T47D (cell line): ENCODE measurements at regions not wholly inside any gene's neighbourhood (a gene's known extent, or its start where the extent isn't known, plus 50 kb on each side); places are given as distances from the start of the nearest gene placed in this dataset.
A peak's percentile ranks its signal among the peaks of the same experiment; 100 is the strongest.

Experiments
- DNase-seq, 2 experiments: peaks; one replicate each; pipeline versions ENCODE4 v3.0.0 to v3.0.0-alpha.2; 2011 to 2012; ENCODE audit warnings: low read depth in 1 of 2, low spot score in 1 of 2
- JUND ChIP-seq: IDR thresholded peaks from 2 replicates; pipeline ENCODE4 v1.6.1; 2012; ENCODE audit warnings: low read depth
- in situ Hi-C: cut with HindIII; loops from 2 replicates; pipeline ENCODE4 v1.10.0; 2016; ENCODE audit warnings: low sequenced_read_pairs, low pct_unique_long_range_greater_than_20kb

DNA sequence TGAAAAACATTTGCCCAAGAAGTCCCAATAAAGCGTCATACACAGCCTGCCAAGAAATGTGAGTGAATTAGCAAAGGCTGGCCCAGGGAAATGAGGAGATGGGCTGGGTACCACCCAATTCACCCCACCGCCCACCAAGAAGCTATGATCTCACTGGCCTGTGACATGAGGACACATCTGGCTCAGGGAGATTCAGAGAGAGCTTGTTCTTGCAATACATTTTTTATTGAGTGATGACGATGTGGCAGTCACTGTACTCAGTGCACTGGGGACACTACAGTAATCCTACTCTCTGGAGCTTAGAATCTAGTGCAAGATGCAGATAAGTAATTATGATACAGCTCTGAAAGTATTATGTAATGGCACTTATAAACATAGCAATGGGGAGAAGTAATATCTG lies 64.6 kb upstream of the IGFBP2 start:
- in situ Hi-C loops, result no loop called here
- DNase-seq, result no peak
- no peak for TF ChIP-seq JUND

DNA sequence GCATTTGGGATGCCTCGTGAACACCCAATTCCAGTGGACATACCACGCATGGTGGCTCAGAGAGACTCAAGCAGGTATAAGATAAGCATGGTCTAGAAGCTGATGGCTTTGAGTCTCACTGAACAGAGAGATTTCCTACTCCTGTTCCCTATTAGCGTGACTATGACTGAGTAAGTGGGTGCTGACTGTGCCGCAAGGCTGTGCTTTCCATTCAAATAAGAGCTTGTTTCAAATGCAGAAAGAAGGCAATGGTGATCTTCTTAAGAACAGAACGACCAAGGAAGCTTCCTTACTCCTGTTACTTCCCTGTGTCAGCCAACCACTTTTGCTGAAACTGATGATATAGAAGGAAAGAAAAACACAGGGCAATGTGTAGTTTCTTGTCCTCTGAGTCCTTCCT lies 63.5 kb upstream of the IGFBP2 start:
- TF ChIP-seq JUND, result no peak
- in situ Hi-C loops, result no loop called here
- DNase-seq, result no peak

DNA sequence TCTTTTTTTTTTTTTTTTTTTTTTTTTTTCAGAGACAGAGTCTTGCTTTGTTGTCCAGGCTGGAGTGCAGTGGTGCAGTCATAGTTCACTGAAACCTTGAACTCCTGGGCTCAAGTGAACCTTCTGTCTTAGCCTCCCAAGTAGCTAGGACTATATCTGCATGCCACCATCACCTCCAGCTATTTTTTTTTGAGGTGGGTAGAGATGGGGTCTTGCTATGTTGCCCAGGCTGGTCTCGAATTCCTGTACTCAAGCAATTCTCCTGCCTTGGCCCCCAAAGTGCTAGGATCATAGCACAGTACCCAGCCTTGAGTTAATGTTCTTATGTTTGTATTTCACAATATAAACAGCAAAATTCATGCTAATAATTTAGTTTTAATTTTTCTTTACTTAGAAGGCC lies 62.9 kb upstream of the IGFBP2 start:
- in situ Hi-C loops, result no loop called here
- no peak for TF ChIP-seq JUND
- DNase-seq, result no peak

DNA sequence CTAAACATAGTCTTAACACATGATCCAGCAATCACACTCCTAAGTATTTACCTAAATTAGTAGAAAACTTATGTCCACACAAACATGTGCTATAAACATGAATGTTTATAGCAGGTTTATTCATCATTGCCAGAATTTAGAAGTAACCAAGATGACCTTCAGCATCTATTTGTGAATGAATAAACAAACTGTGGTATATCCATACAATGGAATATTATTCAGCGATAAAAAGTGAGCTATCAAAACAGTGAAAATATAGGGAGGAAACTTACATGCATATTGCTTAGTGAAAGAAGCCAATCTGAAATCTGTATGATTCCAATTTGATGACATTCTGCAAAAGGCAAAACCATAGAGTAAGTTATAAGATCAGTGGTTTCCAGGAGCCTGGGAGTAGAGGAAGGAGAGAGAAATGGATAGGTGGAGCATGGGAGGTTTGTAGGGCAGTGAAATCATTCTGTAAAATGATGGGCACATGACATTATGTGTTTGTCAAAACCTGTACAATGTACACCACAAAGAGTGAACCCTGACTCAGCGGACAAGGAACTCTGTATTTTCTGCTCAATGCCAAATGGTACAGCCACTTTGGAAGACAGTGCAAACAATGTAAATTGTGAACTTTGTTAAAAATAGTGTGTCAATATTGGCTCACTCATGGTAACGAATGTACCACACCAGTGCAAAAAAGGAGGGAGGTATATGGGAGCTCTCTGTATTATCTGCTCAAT lies 61.9 kb upstream of the IGFBP2 start:
- in situ Hi-C loops, result no loop called here
- no peak for DNase-seq
- no peak for TF ChIP-seq JUND

DNA sequence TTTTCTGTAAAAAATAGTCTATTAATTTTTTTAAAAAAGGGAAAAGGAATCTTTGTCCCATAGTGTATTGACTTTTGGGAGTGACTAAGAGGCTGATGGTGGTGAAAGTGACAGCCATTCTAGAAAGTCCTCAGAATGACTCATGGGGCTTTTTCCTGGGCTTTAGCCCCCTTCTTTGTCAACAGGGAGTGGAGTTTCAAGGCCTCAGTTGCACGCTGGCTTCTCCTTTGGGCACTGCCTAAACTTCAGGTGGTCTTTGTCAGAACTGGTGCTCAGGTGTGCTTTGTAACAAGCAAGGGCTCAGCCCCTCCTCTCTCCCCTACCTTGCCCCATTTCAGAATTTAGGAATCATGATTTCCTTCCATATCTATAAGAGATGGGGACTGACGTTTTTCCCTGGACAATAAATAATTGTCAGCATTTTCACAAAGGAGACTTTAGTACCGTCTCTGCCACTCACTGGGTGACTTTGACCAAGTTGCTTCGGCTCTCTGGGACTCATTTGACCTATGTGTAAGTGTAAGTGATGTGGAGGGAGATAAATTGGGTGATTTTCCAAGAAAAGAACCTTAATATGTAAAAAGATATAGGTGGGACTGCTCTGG lies 61.2 kb upstream of the IGFBP2 start:
- no peak for DNase-seq
- no peak for TF ChIP-seq JUND
- in situ Hi-C loops, result no loop called here

DNA sequence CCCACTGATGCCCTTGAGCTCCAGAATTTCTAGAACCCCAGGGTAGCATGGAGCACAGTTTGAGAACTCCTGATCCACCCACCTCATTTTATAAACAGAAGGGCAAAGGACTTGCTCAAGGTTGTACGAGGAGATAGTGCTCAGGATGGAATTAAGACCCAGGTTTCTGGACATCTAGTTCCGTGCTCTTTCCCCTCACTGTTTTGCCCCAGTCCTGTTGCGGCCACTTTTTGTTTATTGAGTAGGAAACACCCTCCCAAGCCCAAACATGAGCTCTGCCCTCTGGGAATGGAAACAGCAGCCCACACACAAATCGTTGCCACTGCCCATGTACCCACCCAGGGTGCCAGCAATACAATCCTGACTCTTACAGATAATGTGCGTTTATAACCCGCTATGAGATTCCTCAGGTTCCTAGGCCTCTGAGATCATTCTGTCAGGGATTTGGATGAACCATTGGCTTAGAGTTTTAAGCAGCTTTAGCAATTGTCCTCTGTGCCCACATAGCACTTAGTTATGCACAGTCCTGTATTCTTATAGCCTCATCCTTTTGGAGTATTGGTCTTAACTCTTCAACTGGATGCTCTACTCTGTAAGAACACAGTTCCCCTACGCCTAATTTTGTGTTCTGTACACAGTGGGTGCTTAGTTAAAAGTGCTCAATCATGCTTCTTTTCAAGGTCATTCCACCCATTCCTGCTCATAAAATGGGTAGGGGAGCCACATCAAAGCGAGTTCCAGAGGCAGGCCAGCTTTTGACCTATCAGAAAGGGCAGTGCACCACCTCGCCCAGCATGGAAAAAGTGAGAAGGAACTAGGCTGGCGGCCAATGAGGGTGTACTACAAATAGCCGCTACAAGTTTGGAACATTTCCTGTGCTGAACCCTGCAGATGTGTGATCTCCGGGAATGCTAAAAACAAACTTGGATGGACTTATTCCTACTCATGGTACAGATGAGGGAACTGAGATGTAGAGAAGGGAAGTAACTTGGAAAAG lies 60.3 kb upstream of the IGFBP2 start:
- in situ Hi-C loops, result no loop called here
- DNase-seq, result no peak
- TF ChIP-seq JUND, result no peak

DNA sequence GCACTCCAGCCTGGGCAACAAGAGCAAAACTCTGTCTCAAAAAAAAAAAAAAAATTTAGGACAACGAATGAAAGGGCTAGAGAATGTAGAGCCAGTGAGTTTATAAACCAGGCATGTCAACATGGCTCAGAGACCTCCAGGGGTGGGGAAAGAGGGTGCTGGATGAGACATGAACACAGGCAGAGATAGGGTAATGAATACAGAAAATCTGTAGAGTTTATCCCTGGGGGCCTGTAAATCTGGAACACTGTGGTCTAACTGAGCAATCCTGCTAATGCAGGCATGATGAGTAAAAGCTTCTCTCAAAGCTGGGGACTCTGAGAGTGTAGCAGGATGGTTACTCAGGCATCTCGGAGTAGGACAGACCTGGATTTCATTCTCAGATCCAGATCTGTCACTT lies 59.2 kb upstream of the IGFBP2 start:
- no peak for DNase-seq
- in situ Hi-C loops, result no loop called here
- TF ChIP-seq JUND, result no peak

DNA sequence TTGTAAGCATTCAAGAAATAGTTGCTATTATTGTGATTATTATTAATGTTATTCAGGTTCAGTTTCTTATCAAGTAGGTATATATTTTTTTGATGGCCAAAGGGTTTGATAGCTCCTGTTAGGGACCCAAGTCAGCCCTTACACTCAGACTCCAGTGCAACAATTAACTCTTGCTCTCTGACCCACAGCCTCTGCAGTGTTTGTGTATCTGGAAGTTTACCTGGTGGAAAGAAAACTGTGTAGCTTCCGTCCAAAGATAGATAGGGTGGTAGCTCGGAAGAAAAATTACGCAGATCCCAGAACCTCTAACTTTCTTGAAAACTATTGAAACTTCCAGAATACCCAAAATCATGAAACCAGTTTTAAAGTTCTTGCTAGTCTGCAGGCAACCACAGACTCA lies 58.6 kb upstream of the IGFBP2 start:
- in situ Hi-C loops, result no loop called here
- TF ChIP-seq JUND, result no peak
- no peak for DNase-seq

DNA sequence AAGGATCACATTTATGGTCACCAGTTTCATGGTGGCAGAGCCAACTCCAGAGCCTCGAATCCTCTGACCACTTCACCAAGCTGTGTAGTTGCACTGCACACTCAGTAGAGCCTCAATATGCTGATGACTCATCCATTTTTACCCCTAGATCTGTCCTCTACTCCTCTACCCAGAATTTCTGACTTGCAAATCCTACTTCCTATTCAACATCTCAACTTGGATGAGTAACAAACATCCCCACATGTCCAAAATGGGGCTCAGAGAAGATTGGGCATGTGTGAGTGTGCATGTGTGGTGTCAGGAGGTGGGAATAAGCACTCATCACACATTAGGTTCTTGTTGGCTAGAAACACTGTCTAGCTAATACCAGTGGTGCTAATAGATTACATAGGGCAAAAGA lies 57.8 kb upstream of the IGFBP2 start:
- in situ Hi-C loops, result no loop called here
- no peak for DNase-seq
- no peak for TF ChIP-seq JUND

DNA sequence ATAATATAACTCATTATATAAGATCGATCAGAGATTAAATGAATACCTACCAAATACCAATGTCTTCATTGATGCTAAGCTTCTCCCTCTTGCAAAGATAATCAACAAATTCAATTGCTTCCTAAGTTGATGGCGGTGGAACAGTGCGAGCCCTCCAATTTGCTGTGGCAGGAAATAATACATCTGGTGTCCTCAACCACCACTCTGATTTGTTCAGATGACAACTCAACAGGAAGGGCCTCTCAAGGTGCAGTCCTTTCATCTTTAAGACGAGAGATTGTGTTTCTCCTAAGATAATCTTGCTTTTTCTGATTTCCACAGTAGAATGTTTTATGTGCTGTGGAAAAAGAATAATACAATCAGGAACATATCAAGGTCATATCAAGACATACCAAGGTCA lies 56.6 kb upstream of the IGFBP2 start:
- TF ChIP-seq JUND, result no peak
- DNase-seq, result no peak
- in situ Hi-C loops, result no loop called here

DNA sequence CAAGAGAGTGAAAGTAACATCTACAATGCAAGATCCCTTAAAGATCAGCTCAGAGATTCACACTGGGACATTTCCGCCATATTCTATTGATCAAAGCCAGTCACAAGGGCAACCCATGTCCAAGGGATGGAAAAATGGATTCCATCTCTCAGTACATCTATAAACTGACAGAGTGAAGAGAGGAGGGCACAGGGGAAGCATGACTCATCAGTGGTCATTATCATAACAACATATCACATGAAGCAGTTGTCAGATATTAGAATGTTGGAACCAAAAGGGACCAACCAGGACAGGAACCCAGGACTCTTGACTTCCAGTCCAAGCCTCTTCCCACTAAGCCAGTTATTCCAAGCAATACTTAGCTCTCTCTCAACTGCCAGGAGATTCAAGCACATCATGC lies 54.9 kb upstream of the IGFBP2 start:
- in situ Hi-C loops, result no loop called here
- no peak for DNase-seq
- TF ChIP-seq JUND, result no peak

DNA sequence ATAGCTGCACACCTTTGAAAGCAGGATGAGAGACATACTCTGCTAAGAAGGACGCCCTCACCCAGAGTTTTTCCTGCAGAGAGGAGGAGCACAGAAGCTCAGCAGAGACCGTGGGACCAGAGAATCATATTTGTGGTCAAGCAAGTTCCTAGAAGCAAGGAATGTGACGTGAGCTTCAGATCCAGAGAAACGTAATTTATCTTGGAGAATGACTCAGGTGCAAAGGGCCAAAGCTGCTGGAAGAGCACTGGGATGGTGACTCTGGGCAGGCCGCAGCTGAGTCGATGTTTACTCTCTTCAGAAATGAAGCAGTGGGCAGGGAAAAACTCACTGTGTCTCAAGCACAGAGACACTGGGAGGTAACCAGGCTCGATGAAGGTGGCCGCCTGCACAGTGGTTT lies 50.1 kb upstream of the IGFBP2 start:
- peak in 1 of 2 experiments; percentile 32 for DNase-seq
- no peak for TF ChIP-seq JUND
- in situ Hi-C loops, result no loop called here
